Psoas muscle (tissue), 7 donors: ENCODE measurements at regions not wholly inside any gene's neighbourhood (a gene's known extent, or its start where the extent isn't known, plus 50 kb on each side); places are given as distances from the start of the nearest gene placed in this dataset.

Experiments
- ATAC-seq, 4 donors: fragments of 200-7000 bp; cut with Tn5 transposase; one replicate each; pipeline ENCODE4 v1.9.1; 2020; ENCODE audit warnings: moderate library complexity in 3 of 4, mild to moderate bottlenecking in 2 of 4
- DNase-seq, 2 donors: peaks; one replicate each; pipeline ENCODE4 v3.0.0-alpha.2; 2020
- H3K27ac ChIP-seq: fragments of 200-600 bp; one replicate; pipeline ENCODE4 v1.8.0; 2022
- H3K27me3 ChIP-seq, 3 donors: fragments of 200-600 bp in 1 of 3; one replicate each; pipeline versions ENCODE4 v1.6.1 to v1.8.0; 2013 to 2022; ENCODE audit warnings: low read length in 2 of 3, mild to moderate bottlenecking in 2 of 3, moderate library complexity in 1 of 3; ENCODE audit not compliant: insufficient read depth in 3 of 3
- H3K36me3 ChIP-seq, 2 donors: fragments of 200-600 bp in 1 of 2; one replicate each; pipeline versions ENCODE4 v1.6.1 to v1.8.0; 2013 to 2022; ENCODE audit warnings: low read depth in 1 of 2, mild to moderate bottlenecking in 1 of 2, moderate library complexity in 1 of 2; ENCODE audit not compliant: insufficient read depth in 1 of 2
- H3K4me1 ChIP-seq: fragments of 200-600 bp; one replicate; pipeline ENCODE4 v1.8.0; 2022
- H3K4me3 ChIP-seq: fragments of 200-600 bp; one replicate; pipeline ENCODE4 v1.8.0; 2022; ENCODE audit warnings: mild to moderate bottlenecking
- H3K9me3 ChIP-seq: fragments of 200-600 bp; one replicate; pipeline ENCODE4 v1.8.0; 2022
- WGBS, 3 donors: extraction: QIAGEN DNeasy Blood & Tissue Kit; methylation state at CpG; one replicate each; pipeline versions ENCODE4 v1.1.6 to v1.1.7; 2013; 5-methylcytosine and 5-hydroxymethylcytosine counted together
- intact Hi-C, 2 donors: fragments of 100-400 bp; cut with DNase I; formaldehyde crosslinking; loops; one replicate each; pipeline versions ENCODE4 v1.11.0 to v1.14.2; 2022
- TF ChIP-seq, protein P1 (sequence below): fragments of 200-600 bp; IDR thresholded peaks from one replicate; pipeline ENCODE4 v1.8.0; 2022; ENCODE audit warnings: antibody characterized with exemption
- donor health status: healthy with polysubstance abuse.
- donor health status: DM: no; HTN: no; CAD: no; lungs with moderate emphysema.
- donor health status: Bipolar disorder and iron deficiency.
- donor health status: healthy.
- donor health status: DM: yes; HTN: yes; CAD: no.
- donor health status: DM: no; HTN: no; CAD: no.
- donor health status: DM: yes; HTN: yes; CAD: no.

DNA sequence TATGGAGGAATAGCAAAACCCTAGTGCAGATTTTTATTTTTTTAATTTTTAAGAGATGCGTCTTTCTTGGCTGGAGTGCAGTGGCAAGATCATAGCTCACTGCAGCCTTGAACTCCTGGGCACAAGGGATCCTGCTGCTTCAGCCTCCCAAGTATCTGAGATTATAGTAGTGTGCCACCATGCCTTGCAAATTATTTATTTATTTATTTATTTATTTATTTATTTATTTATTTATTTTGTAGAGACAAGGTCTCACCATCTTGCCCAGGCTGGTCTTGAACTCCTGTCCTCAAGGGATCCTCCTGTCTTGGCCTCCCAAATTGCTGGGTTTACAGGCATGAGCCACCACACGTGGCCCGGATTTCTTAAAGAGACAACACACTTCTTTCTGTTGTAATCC, 1158.8 kb downstream of the AACS start:
- TF ChIP-seq, protein P1, sequence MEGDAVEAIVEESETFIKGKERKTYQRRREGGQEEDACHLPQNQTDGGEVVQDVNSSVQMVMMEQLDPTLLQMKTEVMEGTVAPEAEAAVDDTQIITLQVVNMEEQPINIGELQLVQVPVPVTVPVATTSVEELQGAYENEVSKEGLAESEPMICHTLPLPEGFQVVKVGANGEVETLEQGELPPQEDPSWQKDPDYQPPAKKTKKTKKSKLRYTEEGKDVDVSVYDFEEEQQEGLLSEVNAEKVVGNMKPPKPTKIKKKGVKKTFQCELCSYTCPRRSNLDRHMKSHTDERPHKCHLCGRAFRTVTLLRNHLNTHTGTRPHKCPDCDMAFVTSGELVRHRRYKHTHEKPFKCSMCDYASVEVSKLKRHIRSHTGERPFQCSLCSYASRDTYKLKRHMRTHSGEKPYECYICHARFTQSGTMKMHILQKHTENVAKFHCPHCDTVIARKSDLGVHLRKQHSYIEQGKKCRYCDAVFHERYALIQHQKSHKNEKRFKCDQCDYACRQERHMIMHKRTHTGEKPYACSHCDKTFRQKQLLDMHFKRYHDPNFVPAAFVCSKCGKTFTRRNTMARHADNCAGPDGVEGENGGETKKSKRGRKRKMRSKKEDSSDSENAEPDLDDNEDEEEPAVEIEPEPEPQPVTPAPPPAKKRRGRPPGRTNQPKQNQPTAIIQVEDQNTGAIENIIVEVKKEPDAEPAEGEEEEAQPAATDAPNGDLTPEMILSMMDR: no peak
- 80 to 83% (median 81%) methylated on average over 3 of the region's 3 CpGs for WGBS, 3 donors
- H3K4me1 ChIP-seq: no peaks in the 10 kb centered on the region
- H3K9me3 ChIP-seq: no peaks in the 10 kb centered on the region
- no peaks in the 10 kb centered on the region for H3K36me3 ChIP-seq
- no peak overlapping the region for H3K4me3 ChIP-seq
- intact Hi-C loops: no loop called here
- no peak for DNase-seq
- ATAC-seq: no peak
- no peaks in the 10 kb centered on the region for H3K27me3 ChIP-seq
- H3K27ac ChIP-seq: no peak overlapping the region

DNA sequence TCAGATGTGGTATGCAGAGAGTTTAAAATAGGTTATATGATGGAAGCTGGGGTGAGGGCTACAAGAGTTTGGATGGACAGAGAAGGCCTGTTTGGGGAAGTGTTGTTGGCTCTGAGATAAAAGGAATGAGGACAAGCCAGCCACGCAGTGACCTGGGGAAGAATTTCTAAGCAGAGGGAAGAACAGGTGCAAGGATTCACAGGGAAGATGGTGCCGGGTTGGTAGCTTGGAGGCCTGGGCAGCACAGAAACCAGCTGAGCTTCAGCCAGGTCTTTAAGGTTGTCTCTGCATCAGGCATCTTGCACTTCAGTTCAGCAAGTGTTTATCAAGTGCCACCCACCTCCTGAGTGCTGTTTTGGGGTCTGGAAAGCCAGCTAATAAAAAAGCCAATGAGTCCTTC, 1163.7 kb downstream of the AACS start:
- H3K27me3 ChIP-seq: no peaks in the 10 kb centered on the region
- DNase-seq (no peak), ATAC-seq (no peak)
- H3K4me3 ChIP-seq: no peak overlapping the region
- H3K36me3 ChIP-seq: no peaks in the 10 kb centered on the region
- intact Hi-C loops: no loop called here
- TF ChIP-seq, protein P1: no peak
- H3K4me1 ChIP-seq: no peaks in the 10 kb centered on the region
- WGBS, 3 donors: 39 to 42% (median 40%) methylated on average over 2 of the region's 2 CpGs
- H3K27ac ChIP-seq: no peak overlapping the region
- H3K9me3 ChIP-seq: no peaks in the 10 kb centered on the region

DNA sequence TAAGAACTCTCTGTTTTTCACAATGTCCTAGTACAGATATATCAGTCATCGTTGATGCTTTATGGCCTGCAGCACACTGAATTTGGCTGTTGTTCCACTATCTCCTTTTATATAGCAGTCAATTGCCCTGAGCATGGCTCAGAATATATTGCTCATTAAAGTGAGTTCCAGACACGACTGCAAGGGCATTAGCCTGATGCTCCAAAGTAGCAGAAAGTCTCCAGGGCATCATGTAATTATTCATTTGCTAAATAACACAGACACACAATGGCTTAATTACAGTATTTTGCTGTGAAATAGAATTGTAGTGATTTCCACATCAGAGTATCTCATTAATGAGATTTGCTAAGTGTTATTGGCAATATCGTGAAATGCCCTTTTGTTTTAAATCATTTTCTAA, 1167.5 kb downstream of the AACS start:
- 67 to 74% (median 69%) methylated on average over 3 of the region's 3 CpGs for WGBS, 3 donors
- intact Hi-C loops: no loop called here
- no peaks in the 10 kb centered on the region for H3K27me3 ChIP-seq
- ATAC-seq (no peak), DNase-seq (no peak)
- TF ChIP-seq, protein P1: no peak
- no peaks in the 10 kb centered on the region for H3K36me3 ChIP-seq
- H3K27ac ChIP-seq: no peak overlapping the region
- no peaks in the 10 kb centered on the region for H3K9me3 ChIP-seq
- no peaks in the 10 kb centered on the region for H3K4me1 ChIP-seq
- H3K4me3 ChIP-seq: no peak overlapping the region

DNA sequence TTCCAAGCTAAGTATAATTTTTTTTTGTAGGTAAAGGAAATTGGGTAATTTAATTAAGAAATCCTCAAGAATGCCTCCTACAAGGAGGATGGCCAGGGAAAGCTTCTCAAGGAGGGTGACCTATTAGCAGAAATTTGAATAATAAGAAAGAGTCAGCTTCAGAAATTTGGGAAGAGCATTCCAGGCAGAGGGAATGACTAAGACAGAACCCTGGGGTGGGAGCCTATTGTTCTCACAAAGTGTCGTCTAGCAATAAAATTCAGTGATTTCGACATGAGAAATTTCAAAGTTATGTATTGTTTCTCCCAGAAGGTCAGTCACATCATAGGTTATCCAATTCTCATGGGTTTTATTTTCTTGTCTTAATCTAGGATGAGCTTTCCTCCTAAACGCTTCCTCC, 1168.4 kb downstream of the AACS start:
- Histone ChIP-seq H3K9me3 (no peaks in the 10 kb centered on the region), H3K27ac (no peak overlapping the region), H3K27me3 (no peaks in the 10 kb centered on the region), H3K4me1 (no peaks in the 10 kb centered on the region), H3K4me3 (no peak overlapping the region), H3K36me3 (no peaks in the 10 kb centered on the region)
- DNase-seq: no peak
- ATAC-seq: no peak
- TF ChIP-seq, protein P1: no peak
- 47 to 62% (median 57%) methylated on average over 3 of the region's 3 CpGs for WGBS, 3 donors
- intact Hi-C loops: no loop called here

DNA sequence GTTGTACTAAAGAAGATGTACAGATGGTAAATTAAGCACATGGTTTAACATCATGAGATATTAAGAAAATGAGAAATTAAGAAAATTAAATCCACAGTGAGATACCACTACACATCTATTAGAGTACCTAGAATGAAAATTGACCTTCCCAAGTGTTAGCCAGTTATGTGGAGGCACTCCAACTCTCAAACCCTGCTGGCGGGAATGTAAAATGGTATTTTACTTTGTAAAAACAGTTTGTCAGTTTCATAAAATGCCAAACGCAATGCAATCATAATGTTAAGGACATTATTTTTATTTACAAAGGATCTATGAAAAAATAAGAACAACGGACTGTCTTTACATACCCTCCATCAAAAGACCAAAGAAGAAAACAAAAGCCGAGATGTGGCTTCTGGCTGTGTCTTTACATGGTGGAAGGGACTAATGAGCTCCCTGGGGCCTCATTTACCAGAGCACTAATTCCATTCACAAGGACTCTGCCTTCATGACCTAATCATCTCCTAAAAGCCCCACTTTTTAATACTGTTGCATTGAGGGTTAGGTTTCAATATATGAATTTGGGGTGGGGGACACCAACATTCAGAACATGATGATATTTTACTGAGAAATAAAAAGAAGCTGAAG, 1178.7 kb downstream of the AACS start:
- no peaks in the 10 kb centered on the region for H3K9me3 ChIP-seq
- no peaks in the 10 kb centered on the region for H3K27me3 ChIP-seq
- H3K27ac ChIP-seq: no peak overlapping the region
- no peaks in the 10 kb centered on the region for H3K4me1 ChIP-seq
- no peaks in the 10 kb centered on the region for H3K36me3 ChIP-seq
- TF ChIP-seq, protein P1: no peak
- intact Hi-C loops: no loop called here
- no peak overlapping the region for H3K4me3 ChIP-seq
- WGBS, 3 donors: 70 to 81% (median 72%) methylated on average over 4 of the region's 4 CpGs
- ATAC-seq (no peak), DNase-seq (no peak)
